ENCODE measurements at regions not wholly inside any gene's neighbourhood (a gene's known extent, or its start where the extent isn't known, plus 50 kb on each side); places are given as distances from the start of the nearest gene placed in this dataset.

DNA sequence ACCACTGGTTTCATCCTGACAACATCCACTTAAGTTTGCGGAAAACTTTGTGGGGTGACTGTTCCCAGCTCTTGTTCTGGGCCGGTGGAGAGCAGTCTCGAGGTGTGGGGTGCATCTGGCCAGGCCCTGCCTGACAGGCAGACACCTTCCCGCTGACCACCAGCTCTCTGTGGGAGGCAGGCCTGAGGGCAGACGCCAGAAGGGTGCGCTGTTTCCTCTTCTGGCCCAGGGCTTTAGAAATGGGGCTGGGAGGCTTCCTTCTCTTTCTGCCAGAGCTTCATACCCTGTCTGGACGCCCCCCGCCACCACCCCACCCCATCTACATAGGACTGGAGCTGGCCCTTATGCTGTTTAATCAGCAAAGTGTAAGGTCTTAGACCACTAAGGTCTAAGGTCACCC lies 263.8 kb downstream of the LOXHD1 start:
- peak; percentile 20 for DNase-seq

DNA sequence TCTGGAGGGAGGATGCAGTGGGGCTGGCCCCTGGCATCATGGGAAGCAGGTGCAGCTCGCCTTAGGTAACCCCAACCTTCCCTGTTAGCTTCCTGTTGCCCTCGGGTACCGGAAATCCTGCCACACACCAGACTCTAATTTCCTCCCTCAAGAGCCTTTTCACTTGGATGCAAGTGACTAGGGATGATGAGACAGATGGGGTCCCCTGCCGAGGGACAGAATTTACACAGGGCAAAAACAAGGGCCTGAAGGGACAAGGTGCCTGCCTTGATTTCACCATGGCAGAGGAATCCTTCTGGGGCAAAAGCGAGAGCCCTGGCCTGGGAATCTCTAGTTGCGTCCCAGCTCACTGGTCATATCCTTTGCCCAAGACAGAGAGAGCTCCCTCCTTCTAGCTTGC lies 263.1 kb downstream of the LOXHD1 start:
- DNase-seq = no peak

DNA sequence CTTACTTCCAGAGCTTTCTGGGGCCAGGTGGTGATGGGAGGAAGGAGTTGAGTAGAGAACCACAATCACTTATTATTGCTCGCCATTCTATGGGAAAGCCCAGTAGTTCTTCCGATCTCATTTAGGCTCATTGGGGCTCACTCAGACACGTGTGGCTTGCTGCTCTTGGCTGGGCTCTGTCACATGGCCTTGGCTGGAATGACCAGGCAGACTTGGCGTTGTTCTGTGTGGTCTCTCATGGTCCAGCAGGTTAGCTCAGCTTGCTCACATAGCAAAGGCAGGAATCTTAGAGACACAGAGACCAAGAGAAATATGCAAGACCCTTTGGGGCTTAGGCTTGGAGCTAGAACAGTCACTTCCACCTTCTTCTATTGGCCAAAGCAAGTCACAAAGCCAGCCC lies 261.2 kb downstream of the LOXHD1 start:
- no peak for DNase-seq

DNA sequence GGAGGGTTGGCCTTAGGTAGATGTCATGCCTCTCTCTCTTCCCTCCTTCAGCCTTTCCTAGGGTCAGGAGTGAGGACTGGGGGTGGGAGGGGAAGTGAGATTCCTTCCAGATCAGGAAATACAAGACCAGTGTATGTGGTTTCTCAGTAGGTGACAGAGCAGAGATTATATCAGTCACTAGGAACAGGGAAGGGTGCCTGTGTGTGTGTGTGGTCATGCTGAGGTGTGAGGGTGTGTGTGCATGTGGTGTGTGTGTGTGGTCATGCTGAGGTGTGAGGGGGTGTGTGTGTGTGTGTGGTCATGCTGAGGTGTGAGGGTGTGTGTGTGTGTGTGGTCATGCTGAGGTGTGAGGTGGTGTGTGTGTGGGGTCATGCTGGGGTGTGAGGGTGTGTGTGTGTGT lies 259.8 kb downstream of the LOXHD1 start:
- DNase-seq = no peak

DNA sequence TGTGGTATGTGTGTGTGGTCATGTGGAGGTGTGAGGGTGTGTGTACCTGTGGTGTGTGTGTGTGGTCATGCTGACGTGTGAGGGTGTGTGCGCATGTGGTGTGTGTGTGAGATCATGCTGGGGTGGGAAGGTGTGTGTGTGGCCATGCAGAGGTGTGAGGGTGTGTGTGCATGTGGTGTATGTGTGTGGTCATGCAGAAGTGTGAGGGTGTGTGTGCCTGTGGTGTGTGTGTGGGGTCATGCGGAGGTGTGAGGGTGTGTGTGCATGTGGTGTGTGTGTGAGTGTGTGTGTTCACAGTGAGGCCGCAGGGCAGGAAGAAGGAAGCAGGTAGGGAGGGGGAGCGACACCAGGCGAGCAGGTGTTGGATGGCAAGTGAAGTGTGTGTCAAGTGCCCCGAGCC lies 259.0 kb downstream of the LOXHD1 start:
- no peak for DNase-seq

DNA sequence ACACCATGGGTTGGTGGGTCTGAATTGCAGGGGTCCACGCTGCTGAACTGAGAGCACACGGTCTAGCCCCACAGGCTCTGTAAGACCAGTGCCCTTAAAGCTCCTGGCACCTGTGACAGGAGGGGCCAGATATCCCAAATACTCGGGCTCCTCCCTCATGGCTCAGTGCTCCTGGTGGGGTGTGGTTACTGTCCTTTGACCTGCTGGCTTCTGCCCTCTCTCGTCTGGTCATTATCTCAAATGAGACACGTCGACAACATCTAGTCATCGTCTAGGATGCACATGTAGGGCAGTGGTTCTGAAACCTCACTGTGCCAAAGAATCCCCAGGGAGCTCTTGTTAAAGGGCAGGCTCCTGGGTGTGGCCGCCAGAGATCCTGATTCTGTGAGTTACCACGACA lies 258.4 kb downstream of the LOXHD1 start:
- DNase-seq = no peak

DNA sequence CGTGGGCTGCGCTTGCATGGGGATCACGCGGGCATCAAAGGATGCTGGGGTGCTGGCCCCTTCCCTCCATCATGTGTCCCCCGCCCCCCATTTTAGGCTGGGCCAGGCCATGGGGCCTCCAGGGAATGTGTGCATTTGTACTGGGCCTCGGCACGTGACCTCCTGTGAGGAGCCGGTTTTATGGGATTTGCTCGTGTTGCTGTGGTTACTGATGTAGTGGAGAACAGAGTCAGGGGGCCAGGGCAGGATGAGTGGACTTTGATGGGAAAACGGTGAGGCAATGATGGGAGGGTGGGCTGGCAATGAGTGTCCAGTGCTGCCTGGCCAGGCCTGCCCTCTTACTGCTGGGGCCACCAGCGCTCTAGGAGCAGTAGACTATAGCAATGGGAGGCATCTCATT lies 257.7 kb downstream of the LOXHD1 start:
- no peak for DNase-seq

DNA sequence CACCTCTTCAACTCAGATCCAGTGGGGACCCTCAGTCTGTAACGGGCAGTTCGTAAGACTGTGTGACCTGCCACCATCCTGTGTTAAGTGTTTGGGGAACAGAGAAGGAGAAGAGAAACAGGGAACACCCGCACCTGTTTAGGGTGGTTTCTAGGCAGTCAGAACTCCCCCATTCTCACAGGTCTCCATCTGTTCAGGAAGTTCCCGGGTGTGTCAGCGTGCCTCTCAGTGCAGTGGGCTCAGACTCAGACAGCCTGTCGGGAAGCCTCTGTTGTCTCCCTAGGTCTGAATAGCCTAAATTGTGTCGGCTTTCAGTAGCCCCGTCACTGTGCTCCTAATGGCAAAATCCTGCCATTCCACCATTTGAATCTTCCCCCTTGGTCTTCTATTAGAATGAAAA lies 256.6 kb downstream of the LOXHD1 start:
- no peak for DNase-seq

DNA sequence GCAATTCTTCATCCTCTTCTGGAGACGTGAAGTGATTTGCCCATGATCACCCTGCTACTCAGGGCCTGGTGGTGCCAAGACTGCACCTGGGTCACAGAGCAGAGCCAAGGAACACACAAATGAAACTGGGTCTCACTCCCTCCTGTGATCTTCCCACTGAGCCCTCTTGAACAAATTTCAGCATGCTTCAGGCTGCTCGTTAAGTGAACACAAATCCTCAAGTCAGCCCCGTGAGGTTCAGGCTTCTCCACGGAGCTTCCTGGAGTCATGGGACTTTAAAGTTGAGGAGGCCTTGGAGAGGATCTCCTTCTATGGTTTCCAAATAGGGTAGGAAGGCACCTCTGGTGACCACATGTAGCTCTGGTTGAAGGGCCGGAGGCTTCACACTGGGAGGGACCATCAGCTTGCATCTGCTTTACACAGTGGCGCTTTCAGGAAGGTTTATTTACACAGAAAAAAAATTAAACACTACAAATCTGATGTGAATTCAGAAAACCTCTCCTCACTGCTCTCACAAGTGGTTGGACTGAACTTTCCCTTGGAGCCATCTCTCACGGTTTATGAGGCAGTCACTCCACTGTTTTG lies 255.4 kb downstream of the LOXHD1 start:
- DNase-seq = no peak

DNA sequence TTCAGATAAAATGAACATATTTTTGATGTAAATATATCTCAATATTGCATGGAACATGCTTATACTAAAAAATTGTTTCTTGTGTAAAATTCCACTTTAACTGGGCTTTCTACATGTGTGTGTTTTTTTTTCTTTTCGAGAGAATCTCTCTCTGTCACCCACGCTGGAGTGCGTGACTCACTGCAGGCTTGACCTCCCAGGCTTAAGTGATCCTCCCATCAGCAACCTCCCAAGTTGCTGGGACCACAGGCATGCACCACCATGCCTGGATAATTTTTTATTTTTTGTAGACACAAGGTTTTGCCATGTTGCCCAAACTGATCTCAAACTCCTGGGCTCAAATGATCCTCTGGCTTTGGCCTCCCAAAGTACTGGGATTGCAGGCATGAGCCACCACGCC lies 254.6 kb downstream of the LOXHD1 start:
- DNase-seq = no peak

DNA sequence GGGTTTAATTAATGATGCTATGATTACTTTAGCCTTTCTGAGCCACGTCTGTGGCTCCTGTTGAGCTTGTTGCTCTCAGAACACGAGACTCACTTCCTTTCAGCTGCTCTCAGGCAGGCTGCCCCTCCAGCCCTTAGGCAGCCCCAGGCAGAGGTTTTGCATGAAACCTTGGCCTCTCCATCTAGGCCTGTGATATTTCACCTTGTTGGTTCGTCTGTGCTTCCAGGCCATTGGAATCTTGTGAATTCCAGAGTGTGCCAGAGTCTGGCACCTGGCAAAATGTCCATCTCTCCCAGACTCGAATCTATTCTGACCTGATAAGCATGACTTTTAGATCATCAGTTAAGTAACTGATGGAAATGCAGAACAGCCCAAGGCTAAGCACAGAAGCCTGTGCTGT lies 254.1 kb downstream of the LOXHD1 start:
- no peak for DNase-seq

DNA sequence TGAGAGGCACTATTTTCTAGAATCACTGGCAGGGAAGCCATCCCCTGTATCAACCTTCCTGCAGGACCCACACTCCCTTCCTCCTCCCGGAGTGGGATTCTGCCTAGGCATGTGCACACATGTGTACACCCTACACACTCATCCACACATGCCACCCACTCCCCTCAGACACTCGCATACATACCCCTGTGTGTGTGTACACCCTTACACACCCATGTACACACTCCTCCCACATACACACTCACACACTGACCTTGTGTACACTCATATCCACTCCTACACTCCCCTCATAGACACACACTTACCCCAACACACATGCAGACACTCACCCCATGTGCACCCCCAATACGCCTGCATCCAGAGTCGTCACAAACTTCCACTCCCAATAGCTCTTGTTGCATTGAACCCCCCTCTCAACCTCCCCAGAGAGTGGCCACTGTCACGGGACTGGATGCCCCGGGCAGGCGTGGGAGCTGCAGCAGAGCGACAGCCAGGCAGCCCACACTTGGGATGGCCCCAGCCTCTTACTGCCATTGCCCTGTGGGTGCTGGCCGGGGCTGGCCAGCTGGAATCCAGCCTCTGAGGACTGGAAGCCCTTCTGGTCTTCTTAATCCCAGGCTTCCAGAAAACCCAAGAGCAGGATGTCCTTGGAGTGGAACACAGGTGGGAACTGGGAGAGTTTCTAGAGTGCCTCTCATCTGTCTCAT lies 251.0 kb downstream of the LOXHD1 start:
- no peak for DNase-seq

DNA sequence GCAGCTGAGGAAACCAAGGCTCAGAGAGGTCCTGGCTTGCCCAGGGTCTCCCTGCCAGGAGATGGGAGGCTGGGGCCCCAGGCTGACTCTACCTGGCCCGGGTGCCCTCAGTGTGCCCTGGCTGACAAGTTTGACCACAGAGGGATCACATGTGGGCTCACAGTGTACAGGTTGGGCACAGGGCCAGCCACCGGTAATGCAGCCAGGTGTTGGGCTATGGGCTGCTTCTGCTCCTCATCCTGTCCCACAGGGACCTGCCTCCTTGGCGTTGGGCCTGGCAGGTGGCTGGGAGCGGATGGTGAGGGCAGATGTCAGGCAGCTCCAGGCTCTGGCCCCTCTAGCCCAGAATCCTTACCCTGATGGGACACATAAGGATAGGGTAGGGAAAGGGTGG lies 250.5 kb downstream of the LOXHD1 start:
- no peak for DNase-seq

DNA sequence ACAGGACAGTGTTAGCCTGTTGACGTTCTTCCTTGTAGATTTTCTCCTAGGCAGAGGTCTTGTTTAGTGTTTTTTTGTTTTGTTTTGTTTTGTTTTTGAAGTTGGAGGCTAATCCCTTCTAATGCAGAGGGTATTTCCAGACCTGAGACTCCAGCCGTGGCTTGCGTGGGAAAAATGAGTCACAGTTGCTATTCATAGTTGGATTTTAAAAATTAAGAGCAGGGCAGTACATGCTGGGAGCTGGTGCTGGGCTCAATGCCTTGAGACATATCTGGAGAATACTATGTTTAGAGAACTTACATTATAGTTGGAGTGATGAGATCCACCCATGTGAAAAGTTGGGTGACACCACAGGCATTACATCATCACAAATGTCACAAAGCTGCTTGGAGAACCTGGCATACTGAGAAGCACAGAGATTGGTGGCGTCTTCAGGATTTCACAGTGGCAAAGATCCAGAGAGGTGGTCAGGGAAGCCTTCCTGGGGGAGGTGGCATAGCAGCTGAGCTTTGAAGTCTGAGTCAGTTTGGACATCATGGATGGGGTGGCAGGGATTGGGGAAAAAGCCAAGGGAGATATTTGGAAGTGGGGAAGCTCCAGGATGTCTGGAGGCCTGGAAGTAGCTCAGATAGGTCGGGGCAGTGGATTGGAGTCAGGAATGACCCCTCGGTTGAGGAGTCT lies 249.4 kb downstream of the LOXHD1 start:
- no peak for DNase-seq

DNA sequence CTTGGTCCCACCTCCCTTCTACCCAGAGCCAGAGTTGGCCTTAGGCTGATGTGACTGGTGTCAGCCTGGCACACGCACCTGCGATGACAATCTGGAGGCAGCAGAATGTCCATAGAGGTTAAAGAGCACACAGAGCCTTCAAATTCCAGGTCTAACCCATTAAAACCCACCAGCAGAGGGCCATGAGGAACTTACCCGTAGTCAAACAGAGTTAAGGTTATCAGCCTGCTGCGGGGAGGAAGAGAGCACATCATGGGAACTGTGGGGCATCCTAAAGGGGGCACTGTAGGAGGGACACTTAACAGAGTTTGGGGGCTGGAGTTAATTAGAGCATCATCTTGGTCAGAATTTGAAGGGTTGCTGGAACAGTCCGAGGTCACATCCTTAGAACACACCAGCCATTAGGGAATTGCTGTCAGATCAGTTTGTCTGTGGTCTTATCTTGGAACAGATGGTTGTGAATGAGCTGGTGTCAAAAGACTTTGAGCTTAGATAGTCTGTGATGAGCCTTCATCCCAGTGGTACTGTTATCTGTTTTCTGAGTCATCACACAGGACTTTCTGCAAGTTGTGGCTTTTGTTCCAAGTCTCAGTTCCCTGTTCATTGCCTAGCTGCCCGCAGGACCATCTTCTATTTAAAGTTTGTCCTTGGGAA lies 248.6 kb downstream of the LOXHD1 start:
- DNase-seq = peak; percentile 82

DNA sequence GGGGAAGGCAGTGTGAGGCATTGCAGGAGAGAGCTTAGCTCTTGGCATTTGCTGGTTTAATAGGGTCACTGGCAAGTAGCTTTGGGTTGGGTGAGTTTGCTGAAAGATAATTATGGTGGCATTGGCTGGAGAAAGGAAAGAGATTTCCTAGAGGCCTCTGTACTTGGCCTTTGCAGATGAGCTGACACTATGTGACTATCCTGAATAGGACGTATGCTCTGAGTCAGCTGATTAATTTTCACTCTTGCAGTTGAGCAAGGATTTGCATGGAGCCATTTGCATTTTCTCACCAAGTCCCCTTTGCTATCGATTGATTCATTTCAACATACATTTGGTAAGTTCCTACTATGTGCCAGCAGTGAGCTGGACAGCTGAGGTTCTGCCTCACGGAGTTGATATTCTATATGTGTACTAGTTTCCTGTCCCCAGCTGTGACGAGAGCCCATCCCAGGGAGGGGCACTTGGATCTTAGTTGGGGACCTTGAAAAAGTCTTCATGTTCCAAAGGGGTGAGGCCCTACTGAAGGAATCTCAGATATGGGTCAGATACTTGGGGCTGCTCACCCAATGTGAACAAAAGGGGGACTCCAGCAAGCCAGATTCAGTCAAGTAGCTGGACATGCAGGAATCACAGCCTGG lies 245.7 kb downstream of the LOXHD1 start:
- no peak for DNase-seq

DNA sequence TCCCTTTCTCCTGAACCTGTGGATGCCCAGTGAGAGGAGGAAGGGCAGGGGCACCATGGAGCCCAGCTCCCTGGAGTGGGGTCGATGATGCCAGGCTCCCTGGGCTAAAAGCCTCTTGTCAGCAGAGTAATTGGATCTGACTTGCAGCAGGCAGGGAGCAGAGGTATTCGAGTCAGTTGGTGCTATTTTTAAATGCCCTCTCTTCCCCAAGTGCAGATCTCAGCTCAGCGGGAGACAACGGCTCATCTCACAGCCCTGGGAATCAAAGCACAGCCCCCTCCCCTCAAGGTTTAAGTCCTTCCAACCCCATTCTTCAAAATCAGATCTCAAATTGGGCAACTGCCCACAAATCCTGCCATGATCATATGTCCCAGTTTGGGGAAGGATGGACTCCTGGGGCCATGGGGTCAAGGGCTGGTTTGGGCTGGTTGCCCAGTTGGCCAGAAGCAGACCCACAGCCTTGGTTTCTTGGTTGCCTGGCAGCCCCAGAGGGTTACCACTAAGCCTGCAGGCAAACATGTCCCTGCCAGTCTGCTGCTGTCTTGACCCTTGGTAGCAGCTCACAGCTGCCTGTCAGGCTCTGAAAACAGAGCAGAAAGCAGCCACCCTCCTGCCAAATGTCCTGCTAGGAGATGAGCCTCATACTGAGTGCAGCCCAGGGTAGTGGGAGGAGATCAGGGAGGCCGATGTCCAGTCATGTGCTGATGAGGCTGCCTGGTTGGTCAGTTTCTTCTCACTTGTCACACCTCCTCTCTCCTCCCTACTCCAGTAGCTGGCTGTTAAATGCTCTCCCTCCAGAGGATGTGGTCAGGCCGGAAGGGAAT lies 244.9 kb downstream of the LOXHD1 start:
- no peak for DNase-seq

DNA sequence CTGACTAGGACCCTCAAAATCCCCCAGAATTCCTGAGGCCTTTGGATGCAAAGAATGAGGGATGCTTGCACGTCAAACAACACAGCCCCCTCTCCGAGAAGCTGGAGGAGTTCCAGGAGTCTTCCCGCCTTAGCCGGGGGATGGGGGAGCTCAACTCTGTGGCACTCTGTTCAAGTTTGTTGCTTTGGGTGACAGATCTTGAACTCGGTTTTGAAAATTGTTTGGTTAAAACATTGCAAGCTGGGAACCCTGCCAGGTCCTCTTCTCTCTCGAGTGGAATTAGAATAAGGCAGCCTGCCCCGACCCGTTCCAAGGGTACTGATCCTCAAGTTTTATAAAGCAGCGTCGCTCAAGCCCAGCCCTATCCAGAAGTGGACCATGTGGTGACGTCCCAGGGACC lies 244.1 kb downstream of the LOXHD1 start:
- no peak for DNase-seq

DNA sequence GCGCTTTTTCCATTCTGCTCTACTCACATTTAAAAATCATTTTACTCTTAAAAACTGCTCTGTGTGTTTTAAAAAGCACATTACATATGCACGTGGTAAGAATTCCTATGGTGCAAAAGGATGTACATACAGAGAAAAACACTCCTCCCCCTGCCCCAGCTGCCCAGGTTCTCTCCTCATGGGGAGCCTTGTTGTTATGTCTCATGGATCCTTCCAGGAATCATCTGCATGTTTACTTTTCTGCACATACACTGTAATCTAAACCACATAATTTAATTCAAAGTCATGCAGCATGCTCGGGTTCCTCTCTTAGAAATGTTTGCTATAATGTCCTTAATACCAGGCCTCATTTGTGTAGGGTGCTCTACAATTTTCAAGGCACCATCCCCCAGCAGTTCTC lies 243.3 kb downstream of the LOXHD1 start:
- DNase-seq = no peak

DNA sequence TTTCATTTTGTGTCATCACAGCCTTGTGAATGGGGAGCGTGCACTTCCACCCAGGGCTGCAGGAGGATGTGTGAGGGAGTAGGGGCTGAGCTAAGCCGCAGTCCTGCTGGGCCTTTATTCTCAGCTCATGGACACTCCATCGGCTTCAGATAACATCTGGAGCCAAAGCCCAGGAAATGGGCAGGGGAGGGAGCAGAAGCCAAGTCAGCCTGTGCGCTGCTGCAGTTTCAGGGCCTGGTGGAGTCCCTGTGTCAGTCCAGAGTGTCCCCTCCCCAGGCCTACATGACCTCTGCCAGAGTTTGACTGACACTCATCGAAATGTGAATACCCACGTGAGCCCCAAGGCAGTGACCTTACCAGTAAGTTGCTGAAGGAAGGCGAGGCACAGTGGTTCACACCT lies 242.2 kb downstream of the LOXHD1 start:
- no peak for DNase-seq

DNA sequence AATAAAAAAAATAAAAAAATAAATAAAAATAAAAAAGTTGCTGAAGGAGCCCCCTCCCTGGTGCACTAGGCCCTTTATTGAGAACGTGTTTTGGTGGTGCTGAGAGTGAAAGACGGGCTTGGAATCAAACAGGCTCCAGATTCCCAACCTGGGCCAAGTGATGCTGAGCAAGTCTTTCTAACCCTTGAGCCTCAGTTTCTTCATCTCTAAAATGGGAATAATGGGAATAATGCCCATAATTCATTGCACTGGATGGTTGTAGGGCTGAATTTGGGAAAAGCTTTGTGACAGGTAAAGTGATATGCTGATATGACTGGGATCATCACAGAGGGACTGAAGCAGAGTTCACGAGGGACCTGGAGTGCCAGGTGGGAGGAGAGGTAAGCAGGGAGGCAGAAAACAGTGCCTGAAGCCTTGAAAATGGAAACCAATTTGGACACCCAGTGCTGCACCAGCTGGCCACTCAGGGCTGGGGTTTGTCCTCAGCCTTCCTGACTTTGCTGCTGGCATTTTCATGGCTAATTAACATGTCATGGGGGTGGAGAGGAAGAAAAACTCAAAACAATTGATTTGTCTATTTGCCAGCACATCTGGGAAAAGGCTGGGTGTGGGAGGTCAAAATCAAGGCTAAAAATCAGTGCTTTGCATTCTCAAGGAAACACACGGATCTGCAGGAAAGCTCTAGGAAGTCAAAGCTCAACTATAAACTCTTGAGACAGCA lies 241.3 kb downstream of the LOXHD1 start:
- no peak for DNase-seq

Data from OCI-M1 (cell line).